Lower leg skin (tissue), 3 donors: ENCODE measurements at regions not wholly inside any gene's neighbourhood (a gene's known extent, or its start where the extent isn't known, plus 50 kb on each side); places are given as distances from the start of the nearest gene placed in this dataset.

Experiments used
- CTCF ChIP-seq, 3 donors: fragments of 450-650 bp; IDR thresholded peaks; one replicate each; pipeline ENCODE4 v1.5.1; 2016; ENCODE audit warnings: antibody characterized with exemption in 3 of 3, mild to moderate bottlenecking in 3 of 3, moderate library complexity in 2 of 3
- POLR2A ChIP-seq, 2 donors: fragments of 450-650 bp; IDR thresholded peaks; one replicate each; pipeline ENCODE4 v1.6.1; 2016 to 2017; ENCODE audit warnings: antibody characterized with exemption in 2 of 2, mild to moderate bottlenecking in 1 of 2, moderate library complexity in 1 of 2

GRCh38 chr2:17445744-17446143 lies 72.5 kb downstream of the RAD51AP2 start:
- TF ChIP-seq CTCF (IDR thresholded peaks at IDR 0.05): no peak
- no peak for TF ChIP-seq POLR2A (IDR thresholded peaks at IDR 0.05)
